CD4-positive, alpha-beta T cell (primary cell): ENCODE measurements at regions not wholly inside any gene's neighbourhood (a gene's known extent, or its start where the extent isn't known, plus 50 kb on each side); places are given as distances from the start of the nearest gene placed in this dataset.

Experiments
- ATAC-seq: fragments of 200-7000 bp; cut with Tn5 transposase; one replicate; pipeline ENCODE4 v1.10.0; 2022; ENCODE audit warnings: mild to moderate bottlenecking; ENCODE audit not compliant: poor library complexity
- CTCF ChIA-PET: fragments of 350-600 bp; sonication (Branson Sonifier 250); formaldehyde crosslinking; loops from one replicate; lab custom pipeline; 2021; ENCODE audit warnings: antibody characterized with exemption, inconsistent platforms; lab: Charles Lee
- POLR2A ChIA-PET: fragments of 350-600 bp; sonication (Branson Sonifier 250); formaldehyde crosslinking; loops from one replicate; lab custom pipeline; 2021; ENCODE audit warnings: antibody characterized with exemption, inconsistent platforms; lab: Charles Lee
- DNase-seq, 14 experiments: peaks; one replicate each; pipeline ENCODE4 v3.0.0-alpha.2; 2013 to 2020; ENCODE audit warnings: mixed read lengths in 2 of 14
- H3K27ac ChIP-seq, 2 donors: one replicate each; pipeline versions ENCODE4 v1.5.1 to v1.7.0; 2013; ENCODE audit warnings: low read length in 2 of 2, low read depth in 1 of 2, mild to moderate bottlenecking in 1 of 2
- H3K27me3 ChIP-seq, 2 experiments: 1 replicate in 1 of 2; 2 replicates in 1 of 2; pipeline versions ENCODE4 v1.6.1 to v1.7.0; 2013; ENCODE audit warnings: low read length in 2 of 2, control low read depth in 1 of 2, mild to moderate bottlenecking in 1 of 2, moderate library complexity in 1 of 2; ENCODE audit not compliant: insufficient read depth in 2 of 2, control insufficient read depth in 1 of 2
- H3K36me3 ChIP-seq: one replicate; pipeline ENCODE4 v1.6.1; 2013; ENCODE audit warnings: low read length, control low read depth; ENCODE audit not compliant: insufficient read depth
- H3K4me1 ChIP-seq: one replicate; pipeline ENCODE4 v1.6.1; 2013; ENCODE audit warnings: low read length, control low read depth; ENCODE audit not compliant: insufficient read depth
- H3K4me3 ChIP-seq: one replicate; pipeline ENCODE4 v1.5.1; 2013; ENCODE audit warnings: mild to moderate bottlenecking, low read length, moderate library complexity
- H3K9me3 ChIP-seq, 2 experiments: 1 replicate in 1 of 2; 2 replicates in 1 of 2; pipeline versions ENCODE4 v1.6.1 to v1.7.0; 2013; ENCODE audit warnings: low read length in 2 of 2, mild to moderate bottlenecking in 2 of 2, control low read depth in 1 of 2, moderate library complexity in 1 of 2; ENCODE audit not compliant: control insufficient read depth in 1 of 2, insufficient read depth in 1 of 2
- H3K27ac Mint-ChIP-seq: one replicate; pipeline ENCODE4 v1.8.0; 2020; ENCODE audit warnings: mixed read lengths
- H3K27me3 Mint-ChIP-seq: one replicate; pipeline ENCODE4 v1.8.0; 2021; ENCODE audit warnings: mixed read lengths
- H3K36me3 Mint-ChIP-seq: one replicate; pipeline ENCODE4 v1.8.0; 2021; ENCODE audit warnings: low read depth, mixed read lengths
- H3K4me1 Mint-ChIP-seq: one replicate; pipeline ENCODE4 v1.8.0; 2021; ENCODE audit warnings: low read depth, mixed read lengths
- H3K4me3 Mint-ChIP-seq: one replicate; pipeline ENCODE4 v1.8.0; 2020; ENCODE audit warnings: mild to moderate bottlenecking, mixed read lengths
- H3K9me3 Mint-ChIP-seq: one replicate; pipeline ENCODE4 v1.8.0; 2020; ENCODE audit warnings: mixed read lengths
- intact Hi-C, 2 experiments: fragments of 100-400 bp; cut with DNase I in 1 of 2; cut with micrococcal nuclease in 1 of 2; formaldehyde crosslinking; loops; one replicate each; pipeline versions ENCODE4 v1.15.1 to v1.9.0; 2023 to 2025; cut with DNase I, micrococcal nuclease
- TF ChIP-seq, protein P1 (sequence below): fragments of 200-600 bp; IDR thresholded peaks from one replicate; pipeline ENCODE4 v1.8.0; 2022; ENCODE audit warnings: antibody characterized with exemption, mild to moderate bottlenecking

DNA sequence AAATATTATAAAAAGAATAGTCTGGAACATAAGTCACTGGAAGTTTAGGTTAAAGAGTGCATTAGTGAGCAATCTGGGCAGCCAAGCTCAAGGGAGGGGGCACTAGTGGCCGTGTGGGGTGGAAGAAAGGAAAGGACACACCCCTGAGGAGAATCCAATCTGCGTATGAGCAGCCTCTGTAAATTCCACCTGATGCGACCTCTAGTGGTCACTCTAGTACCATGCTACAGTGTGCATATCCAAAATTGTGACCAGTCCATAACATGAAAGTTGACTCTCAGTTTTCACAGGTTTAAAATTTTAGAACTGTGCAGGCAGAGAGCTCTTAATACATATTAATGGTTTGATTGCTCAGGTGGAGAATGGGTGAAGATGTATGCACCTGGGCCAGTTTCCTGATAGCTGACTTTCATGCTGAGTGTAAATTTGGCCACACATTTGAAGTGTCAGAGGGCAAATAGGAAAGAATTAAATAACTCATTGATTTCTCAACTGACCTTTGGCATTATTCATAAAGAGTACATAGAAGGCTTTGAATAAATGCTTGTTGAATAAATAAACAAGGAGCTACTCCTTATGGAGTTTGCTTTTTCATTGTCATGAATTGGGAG lies 105.9 kb upstream of the C21orf91 start:
- TF ChIP-seq, protein P1, sequence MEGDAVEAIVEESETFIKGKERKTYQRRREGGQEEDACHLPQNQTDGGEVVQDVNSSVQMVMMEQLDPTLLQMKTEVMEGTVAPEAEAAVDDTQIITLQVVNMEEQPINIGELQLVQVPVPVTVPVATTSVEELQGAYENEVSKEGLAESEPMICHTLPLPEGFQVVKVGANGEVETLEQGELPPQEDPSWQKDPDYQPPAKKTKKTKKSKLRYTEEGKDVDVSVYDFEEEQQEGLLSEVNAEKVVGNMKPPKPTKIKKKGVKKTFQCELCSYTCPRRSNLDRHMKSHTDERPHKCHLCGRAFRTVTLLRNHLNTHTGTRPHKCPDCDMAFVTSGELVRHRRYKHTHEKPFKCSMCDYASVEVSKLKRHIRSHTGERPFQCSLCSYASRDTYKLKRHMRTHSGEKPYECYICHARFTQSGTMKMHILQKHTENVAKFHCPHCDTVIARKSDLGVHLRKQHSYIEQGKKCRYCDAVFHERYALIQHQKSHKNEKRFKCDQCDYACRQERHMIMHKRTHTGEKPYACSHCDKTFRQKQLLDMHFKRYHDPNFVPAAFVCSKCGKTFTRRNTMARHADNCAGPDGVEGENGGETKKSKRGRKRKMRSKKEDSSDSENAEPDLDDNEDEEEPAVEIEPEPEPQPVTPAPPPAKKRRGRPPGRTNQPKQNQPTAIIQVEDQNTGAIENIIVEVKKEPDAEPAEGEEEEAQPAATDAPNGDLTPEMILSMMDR = peak; percentile 99
- ChIA-PET POLR2A (no interaction called here), CTCF (interaction anchor here (0.6 to 2.0 kb wide), 6 partner anchors 10 to 246 kb away, joined by 3 to 9 read pairs (median 4); no protein-coding TSS in a partner anchor)
- peaks cover 4% of the 10 kb centered on the region for H3K4me1 ChIP-seq
- no peak overlapping the region for H3K27ac ChIP-seq
- Mint-ChIP-seq H3K27me3 (no peaks in the 10 kb centered on the region), H3K27ac (no peak overlapping the region), H3K36me3 (no peaks in the 10 kb centered on the region), H3K4me1 (no peaks in the 10 kb centered on the region), H3K9me3 (no peaks in the 10 kb centered on the region), H3K4me3 (no peak overlapping the region)
- DNase-seq (peak in 12 of 14 experiments; percentile 15 to 78 (median 38)), ATAC-seq (peak; percentile 84)
- no peak overlapping the region for H3K4me3 ChIP-seq
- intact Hi-C loops = loop anchor here (1.0 kb wide), 1 partner anchor 246 kb away; no protein-coding TSS in a partner anchor
- peaks cover 0 to 10% of the 10 kb centered on the region in 2 experiments for H3K9me3 ChIP-seq
- no peaks in the 10 kb centered on the region for H3K36me3 ChIP-seq
- H3K27me3 ChIP-seq = no peaks in the 10 kb centered on the region

DNA sequence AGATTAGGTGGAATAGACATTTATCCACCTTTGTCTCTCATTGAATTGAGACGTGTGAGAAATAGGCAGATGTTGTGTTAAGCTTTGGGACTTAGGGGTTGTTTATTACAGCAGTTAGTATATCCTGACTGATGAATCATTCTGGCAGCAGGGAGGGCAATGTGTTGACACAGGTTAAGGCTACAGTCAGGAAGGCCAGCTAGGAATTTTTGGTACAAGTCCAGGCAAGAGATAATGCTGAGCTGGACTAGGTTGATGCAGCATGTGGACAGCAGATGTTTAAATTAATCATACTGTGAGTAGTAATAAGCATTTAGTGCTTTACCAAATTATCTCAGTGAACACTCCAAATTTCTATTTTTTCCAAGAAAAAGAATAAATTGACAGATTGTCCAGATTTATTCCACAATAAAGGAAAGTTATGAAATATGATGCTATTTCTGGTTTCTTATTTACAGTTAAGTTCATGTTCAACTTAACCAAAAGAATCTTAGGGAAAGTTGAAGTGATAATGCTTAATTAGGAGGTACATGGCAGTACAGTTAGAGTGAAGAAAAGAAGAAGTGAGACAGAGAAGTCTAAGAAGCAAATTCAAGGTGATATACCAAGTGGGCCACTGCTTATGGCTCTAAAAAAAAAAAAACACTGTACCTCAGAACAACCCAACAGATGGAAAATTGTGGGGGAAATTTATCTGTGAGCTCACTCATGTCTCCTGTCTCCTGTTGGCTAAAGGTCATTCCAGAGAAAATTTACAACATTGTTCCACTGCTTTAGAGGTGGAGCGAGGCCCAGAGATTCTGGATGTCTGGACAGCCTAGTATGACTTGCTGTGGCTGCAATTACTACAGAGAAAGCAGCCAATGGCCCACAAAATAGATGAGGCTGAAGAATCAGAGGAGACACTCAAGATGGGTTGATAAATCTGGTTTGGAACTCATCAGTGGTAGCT lies 102.7 kb upstream of the C21orf91 start:
- H3K36me3 ChIP-seq = no peaks in the 10 kb centered on the region
- peaks cover 6% of the 10 kb centered on the region for H3K9me3 Mint-ChIP-seq
- POLR2A ChIA-PET = no interaction called here
- H3K27ac Mint-ChIP-seq = no peak overlapping the region
- intact Hi-C loops = no loop called here
- CTCF ChIA-PET = no interaction called here
- DNase-seq (no peak), ATAC-seq (no peak)
- H3K27me3 Mint-ChIP-seq = no peaks in the 10 kb centered on the region
- peaks cover 6 to 11% of the 10 kb centered on the region in 2 experiments for H3K9me3 ChIP-seq
- H3K27ac ChIP-seq = no peak overlapping the region
- H3K4me3 ChIP-seq = no peak overlapping the region
- H3K4me1 ChIP-seq = peaks cover 4% of the 10 kb centered on the region
- H3K4me3 Mint-ChIP-seq = no peak overlapping the region
- H3K36me3 Mint-ChIP-seq = no peaks in the 10 kb centered on the region
- H3K27me3 ChIP-seq = no peaks in the 10 kb centered on the region
- H3K4me1 Mint-ChIP-seq = no peaks in the 10 kb centered on the region
- TF ChIP-seq, protein P1 = no peak

DNA sequence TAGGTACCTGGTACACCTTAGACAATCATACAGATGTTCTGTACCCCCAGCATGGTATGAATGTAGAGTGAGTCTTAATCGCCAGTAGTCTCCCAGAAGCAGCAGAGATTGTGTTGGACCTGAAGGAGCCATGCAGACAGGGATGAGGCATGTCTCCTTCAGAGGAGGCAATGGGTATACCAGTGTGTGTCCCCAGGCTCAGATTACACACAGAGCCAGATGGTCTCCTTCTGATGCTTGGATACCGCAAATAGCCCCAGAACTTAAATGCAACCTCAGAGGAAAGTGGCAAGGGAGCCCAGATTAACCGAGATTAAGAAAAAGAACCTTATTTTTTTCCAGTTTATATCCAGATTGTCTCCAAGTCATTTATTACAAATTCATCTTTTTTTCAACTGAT lies 96.8 kb upstream of the C21orf91 start:
- Histone ChIP-seq H3K36me3 (no peaks in the 10 kb centered on the region), H3K27me3 (no peaks in the 10 kb centered on the region), H3K4me3 (no peak overlapping the region), H3K4me1 (no peaks in the 10 kb centered on the region), H3K9me3 (peaks cover 6 to 10% of the 10 kb centered on the region in 2 experiments), H3K27ac (no peak overlapping the region)
- Mint-ChIP-seq H3K4me3 (no peak overlapping the region), H3K9me3 (peaks cover 6% of the 10 kb centered on the region), H3K4me1 (no peaks in the 10 kb centered on the region), H3K27me3 (peaks cover 8% of the 10 kb centered on the region), H3K27ac (no peak overlapping the region), H3K36me3 (no peaks in the 10 kb centered on the region)
- DNase-seq (no peak), ATAC-seq (no peak)
- ChIA-PET CTCF (no interaction called here), POLR2A (no interaction called here)
- TF ChIP-seq, protein P1 = no peak
- intact Hi-C loops = loop anchor here in 1 of 2 experiments (10.0 kb wide), 1 partner anchor 59 kb away; no protein-coding TSS in a partner anchor
